ENCODE measurements at regions not wholly inside any gene's neighbourhood (a gene's known extent, or its start where the extent isn't known, plus 50 kb on each side); places are given as distances from the start of the nearest gene placed in this dataset.

GRCh38 chr10:47237316-47238260 is 62.4 kb upstream of the GDF10 start:
- no peak overlapping the region for H2AFZ ChIP-seq (ENCODE audit: insufficient read depth, low read length, poor library complexity)
- H3K14ac ChIP-seq (ENCODE audit: low read length) = no peak overlapping the region
- H3K79me1 ChIP-seq (ENCODE audit: low read length) = no peaks in the 10 kb centered on the region
- H3K4me1 ChIP-seq (ENCODE audit: control insufficient read depth in 1 of 2, insufficient read depth in 2 of 2, low read length in 2 of 2) = peaks cover 0 to 4% of the 10 kb centered on the region in 2 experiments
- no peak overlapping the region for H3K4me3 ChIP-seq (ENCODE audit: low read depth, low read length)
- H2BK120ac ChIP-seq (ENCODE audit: insufficient read depth, low read length, poor library complexity) = no peak overlapping the region
- no peak overlapping the region for H3K4ac ChIP-seq (ENCODE audit: low read depth, low read length)
- H4K91ac ChIP-seq (ENCODE audit: low read depth, low read length) = no peak overlapping the region
- no peaks in the 10 kb centered on the region for H3K9me3 ChIP-seq (ENCODE audit: insufficient read depth, low read depth, low read length)
- H2AK5ac ChIP-seq (ENCODE audit: low read length) = no peak overlapping the region
- no peak overlapping the region for H3K18ac ChIP-seq (ENCODE audit: low read length)
- no peak overlapping the region for H2BK12ac ChIP-seq (ENCODE audit: low read length)
- no peak overlapping the region for H3K27ac ChIP-seq (ENCODE audit: low read depth, low read length)
- no CpG with 5 or more reads among the region's 10 CpGs for WGBS (ENCODE audit: extremely low coverage, insufficient coverage, insufficient read length)
- no peaks in the 10 kb centered on the region for H3K36me3 ChIP-seq (ENCODE audit: control insufficient read depth in 1 of 2, insufficient read depth in 2 of 2, low read length in 2 of 2)
- H3K4me2 ChIP-seq (ENCODE audit: low read length) = no peak overlapping the region
- H3K9ac ChIP-seq (ENCODE audit: low read length) = peak overlapping the region; percentile 24
- H4K12ac ChIP-seq (ENCODE audit: low read depth, low read length) = no peak overlapping the region
- H3K27me3 ChIP-seq (ENCODE audit: insufficient read depth, low read length) = no peaks in the 10 kb centered on the region
- DNase-seq = no peak
- no peak overlapping the region for H4K8ac ChIP-seq (ENCODE audit: low read depth, low read length)
- H3K23ac ChIP-seq (ENCODE audit: low read length) = no peak overlapping the region
- H3K79me2 ChIP-seq (ENCODE audit: control insufficient read depth, insufficient read depth, low read length, poor library complexity) = no peaks in the 10 kb centered on the region
- no peak overlapping the region for H2BK5ac ChIP-seq (ENCODE audit: low read depth, low read length, poor library complexity)

GRCh38 chr10:47238331-47239095 is 61.5 kb upstream of the GDF10 start:
- no peak overlapping the region for H3K4me3 ChIP-seq (ENCODE audit: low read depth, low read length)
- no peak overlapping the region for H3K14ac ChIP-seq (ENCODE audit: low read length)
- H2AK5ac ChIP-seq (ENCODE audit: low read length) = no peak overlapping the region
- no peak overlapping the region for H3K27ac ChIP-seq (ENCODE audit: low read depth, low read length)
- H4K8ac ChIP-seq (ENCODE audit: low read depth, low read length) = no peak overlapping the region
- WGBS (ENCODE audit: extremely low coverage, insufficient coverage, insufficient read length) = no CpG with 5 or more reads among the region's 7 CpGs
- no peak overlapping the region for H3K18ac ChIP-seq (ENCODE audit: low read length)
- no peak overlapping the region for H2BK12ac ChIP-seq (ENCODE audit: low read length)
- no peak overlapping the region for H3K4ac ChIP-seq (ENCODE audit: low read depth, low read length)
- no peak overlapping the region for H3K23ac ChIP-seq (ENCODE audit: low read length)
- no peak overlapping the region for H4K12ac ChIP-seq (ENCODE audit: low read depth, low read length)
- H3K9me3 ChIP-seq (ENCODE audit: insufficient read depth, low read depth, low read length) = no peaks in the 10 kb centered on the region
- peaks cover 0 to 4% of the 10 kb centered on the region in 2 experiments for H3K4me1 ChIP-seq (ENCODE audit: control insufficient read depth in 1 of 2, insufficient read depth in 2 of 2, low read length in 2 of 2)
- no peak overlapping the region for H4K91ac ChIP-seq (ENCODE audit: low read depth, low read length)
- no peak overlapping the region for H3K4me2 ChIP-seq (ENCODE audit: low read length)
- H3K36me3 ChIP-seq (ENCODE audit: control insufficient read depth in 1 of 2, insufficient read depth in 2 of 2, low read length in 2 of 2) = no peaks in the 10 kb centered on the region
- no peak overlapping the region for H2BK120ac ChIP-seq (ENCODE audit: insufficient read depth, low read length, poor library complexity)
- H2BK5ac ChIP-seq (ENCODE audit: low read depth, low read length, poor library complexity) = no peak overlapping the region
- no peak overlapping the region for H2AFZ ChIP-seq (ENCODE audit: insufficient read depth, low read length, poor library complexity)
- peak; percentile 23 to 69 for DNase-seq
- no peaks in the 10 kb centered on the region for H3K27me3 ChIP-seq (ENCODE audit: insufficient read depth, low read length)
- no peaks in the 10 kb centered on the region for H3K79me2 ChIP-seq (ENCODE audit: control insufficient read depth, insufficient read depth, low read length, poor library complexity)
- no peaks in the 10 kb centered on the region for H3K79me1 ChIP-seq (ENCODE audit: low read length)
- no peak overlapping the region for H3K9ac ChIP-seq (ENCODE audit: low read length)

GRCh38 chr10:47239211-47239610 is 60.8 kb upstream of the GDF10 start:
- no peaks in the 10 kb centered on the region for H3K27me3 ChIP-seq (ENCODE audit: insufficient read depth, low read length)
- H4K12ac ChIP-seq (ENCODE audit: low read depth, low read length) = no peak overlapping the region
- no peak overlapping the region for H3K18ac ChIP-seq (ENCODE audit: low read length)
- H3K36me3 ChIP-seq (ENCODE audit: control insufficient read depth in 1 of 2, insufficient read depth in 2 of 2, low read length in 2 of 2) = no peaks in the 10 kb centered on the region
- DNase-seq = no peak
- H2BK12ac ChIP-seq (ENCODE audit: low read length) = no peak overlapping the region
- no peaks in the 10 kb centered on the region for H3K9me3 ChIP-seq (ENCODE audit: insufficient read depth, low read depth, low read length)
- no peak overlapping the region for H3K9ac ChIP-seq (ENCODE audit: low read length)
- H3K4me3 ChIP-seq (ENCODE audit: low read depth, low read length) = no peak overlapping the region
- no peak overlapping the region for H3K4ac ChIP-seq (ENCODE audit: low read depth, low read length)
- no CpG with 5 or more reads among the region's 3 CpGs for WGBS (ENCODE audit: extremely low coverage, insufficient coverage, insufficient read length)
- no peak overlapping the region for H2AFZ ChIP-seq (ENCODE audit: insufficient read depth, low read length, poor library complexity)
- H4K8ac ChIP-seq (ENCODE audit: low read depth, low read length) = no peak overlapping the region
- no peak overlapping the region for H3K4me2 ChIP-seq (ENCODE audit: low read length)
- no peaks in the 10 kb centered on the region for H3K79me1 ChIP-seq (ENCODE audit: low read length)
- no peak overlapping the region for H2BK120ac ChIP-seq (ENCODE audit: insufficient read depth, low read length, poor library complexity)
- no peak overlapping the region for H3K23ac ChIP-seq (ENCODE audit: low read length)
- H2BK5ac ChIP-seq (ENCODE audit: low read depth, low read length, poor library complexity) = no peak overlapping the region
- no peaks in the 10 kb centered on the region for H3K79me2 ChIP-seq (ENCODE audit: control insufficient read depth, insufficient read depth, low read length, poor library complexity)
- H2AK5ac ChIP-seq (ENCODE audit: low read length) = no peak overlapping the region
- H4K91ac ChIP-seq (ENCODE audit: low read depth, low read length) = no peak overlapping the region
- H3K14ac ChIP-seq (ENCODE audit: low read length) = no peak overlapping the region
- peaks cover 0 to 4% of the 10 kb centered on the region in 2 experiments for H3K4me1 ChIP-seq (ENCODE audit: control insufficient read depth in 1 of 2, insufficient read depth in 2 of 2, low read length in 2 of 2)
- no peak overlapping the region for H3K27ac ChIP-seq (ENCODE audit: low read depth, low read length)

- WGBS (ENCODE audit: extremely low coverage, insufficient coverage, insufficient read length) = no CpG with 5 or more reads among the region's 1 CpG
- no peak overlapping the region for H2AFZ ChIP-seq (ENCODE audit: insufficient read depth, low read length, poor library complexity)
- no peak overlapping the region for H3K23ac ChIP-seq (ENCODE audit: low read length)
- H3K27ac ChIP-seq (ENCODE audit: low read depth, low read length) = no peak overlapping the region
- no peak overlapping the region for H3K9ac ChIP-seq (ENCODE audit: low read length)
- H2AK5ac ChIP-seq (ENCODE audit: low read length) = no peak overlapping the region
- H3K36me3 ChIP-seq (ENCODE audit: control insufficient read depth in 1 of 2, insufficient read depth in 2 of 2, low read length in 2 of 2) = no peaks in the 10 kb centered on the region
- H4K91ac ChIP-seq (ENCODE audit: low read depth, low read length) = no peak overlapping the region
- H3K79me2 ChIP-seq (ENCODE audit: control insufficient read depth, insufficient read depth, low read length, poor library complexity) = no peaks in the 10 kb centered on the region
- no peak overlapping the region for H3K4me3 ChIP-seq (ENCODE audit: low read depth, low read length)
- no peak overlapping the region for H4K8ac ChIP-seq (ENCODE audit: low read depth, low read length)
- no peak overlapping the region for H2BK5ac ChIP-seq (ENCODE audit: low read depth, low read length, poor library complexity)
- peaks cover 0 to 4% of the 10 kb centered on the region in 2 experiments for H3K4me1 ChIP-seq (ENCODE audit: control insufficient read depth in 1 of 2, insufficient read depth in 2 of 2, low read length in 2 of 2)
- H3K79me1 ChIP-seq (ENCODE audit: low read length) = no peaks in the 10 kb centered on the region
- H3K14ac ChIP-seq (ENCODE audit: low read length) = no peak overlapping the region
- no peak overlapping the region for H3K18ac ChIP-seq (ENCODE audit: low read length)
- H3K4me2 ChIP-seq (ENCODE audit: low read length) = no peak overlapping the region
- H2BK120ac ChIP-seq (ENCODE audit: insufficient read depth, low read length, poor library complexity) = no peak overlapping the region
- H4K12ac ChIP-seq (ENCODE audit: low read depth, low read length) = no peak overlapping the region
- no peaks in the 10 kb centered on the region for H3K9me3 ChIP-seq (ENCODE audit: insufficient read depth, low read depth, low read length)
- H3K27me3 ChIP-seq (ENCODE audit: insufficient read depth, low read length) = no peaks in the 10 kb centered on the region
- DNase-seq = no peak
- H2BK12ac ChIP-seq (ENCODE audit: low read length) = no peak overlapping the region
- no peak overlapping the region for H3K4ac ChIP-seq (ENCODE audit: low read depth, low read length)
These were observed 59.8 kb upstream of the GDF10 start for GRCh38 chr10:47240173-47240572.
